Small intestine (tissue), 7 donors: ENCODE measurements at regions not wholly inside any gene's neighbourhood (a gene's known extent, or its start where the extent isn't known, plus 50 kb on each side); places are given as distances from the start of the nearest gene placed in this dataset.

Experiments
- DNase-seq, 2 donors: peaks; one replicate each; pipeline versions ENCODE4 v3.0.0 to v3.0.0-alpha.2; 2013
- FAIRE-seq: peaks from 2 replicates; lab custom pipeline; 2012; peaks lifted over from hg19 to GRCh38; lab: Jason Lieb, UNC
- H3K27ac ChIP-seq, 3 donors: one replicate each; pipeline ENCODE4 v1.5.1; 2013; ENCODE audit warnings: low read length in 2 of 3, mild to moderate bottlenecking in 2 of 3, control low read depth in 1 of 3, inconsistent platforms in 1 of 3, low read depth in 1 of 3, moderate library complexity in 1 of 3
- H3K27me3 ChIP-seq, 3 donors: one replicate each; pipeline ENCODE4 v1.6.1; 2013; ENCODE audit warnings: low read length in 3 of 3, inconsistent platforms in 1 of 3; ENCODE audit not compliant: control insufficient read depth in 3 of 3, insufficient read depth in 3 of 3
- H3K36me3 ChIP-seq, 3 donors: one replicate each; pipeline ENCODE4 v1.6.1; 2013; ENCODE audit warnings: low read length in 3 of 3, inconsistent platforms in 1 of 3, low read depth in 1 of 3, mild to moderate bottlenecking in 1 of 3, moderate library complexity in 1 of 3; ENCODE audit not compliant: control insufficient read depth in 3 of 3, insufficient read depth in 2 of 3
- H3K4me1 ChIP-seq, 3 donors: one replicate each; pipeline ENCODE4 v1.6.1; 2013; ENCODE audit warnings: low read length in 2 of 3, inconsistent platforms in 1 of 3, low read depth in 1 of 3, mild to moderate bottlenecking in 1 of 3, moderate library complexity in 1 of 3; ENCODE audit not compliant: control insufficient read depth in 3 of 3, insufficient read depth in 2 of 3
- H3K4me3 ChIP-seq, 3 donors: one replicate each; pipeline ENCODE4 v1.5.1; 2013; ENCODE audit warnings: low read length in 3 of 3, control low read depth in 1 of 3, inconsistent platforms in 1 of 3, low read depth in 1 of 3, mild to moderate bottlenecking in 1 of 3, moderate library complexity in 1 of 3
- H3K9me3 ChIP-seq, 2 donors: one replicate each; pipeline ENCODE4 v1.6.1; 2013; ENCODE audit warnings: low read depth in 1 of 2, low read length in 1 of 2; ENCODE audit not compliant: control insufficient read depth in 2 of 2, insufficient read depth in 1 of 2
- WGBS, 3 donors: extraction: QIAGEN DNeasy Blood & Tissue Kit; methylation state at CpG; one replicate each; pipeline ENCODE4 v1.1.7; 2013; 5-methylcytosine and 5-hydroxymethylcytosine counted together
- donor health status: healthy with polysubstance abuse.
- donor health status: control.
- donor health status: control.
- donor health status: Bipolar disorder and iron deficiency.
- donor health status: healthy.

- no peaks in the 10 kb centered on the region for H3K27me3 ChIP-seq
- no peak overlapping the region for H3K27ac ChIP-seq
- FAIRE-seq (no peak), DNase-seq (peak; percentile 14 to 42)
- no peaks in the 10 kb centered on the region for H3K36me3 ChIP-seq
- H3K4me3 ChIP-seq, result no peak overlapping the region
- H3K9me3 ChIP-seq, result peaks cover 0 to 3% of the 10 kb centered on the region in 2 donors
- H3K4me1 ChIP-seq, result no peaks in the 10 kb centered on the region
- WGBS, 3 donors, result 43 to 54% (median 53%) methylated on average over 14 of the region's 14 CpGs
Measured at GRCh38 chr20:57048027-57048869, 218.2 kb downstream of the BMP7 start.

- no peak for FAIRE-seq
- no peak overlapping the region for H3K4me3 ChIP-seq
- H3K4me1 ChIP-seq, result no peaks in the 10 kb centered on the region
- H3K27me3 ChIP-seq, result no peaks in the 10 kb centered on the region
- H3K9me3 ChIP-seq, result peaks cover 0 to 6% of the 10 kb centered on the region in 2 donors
- H3K36me3 ChIP-seq, result no peaks in the 10 kb centered on the region
- DNase-seq, result no peak
- WGBS, 3 donors, result 86 to 90% (median 87%) methylated on average over 10 of the region's 10 CpGs
- no peak overlapping the region for H3K27ac ChIP-seq
Measured at GRCh38 chr20:57049296-57049695, 217.1 kb downstream of the BMP7 start.

- peak; percentile 28 to 46 for DNase-seq
- 24 to 67% (median 36%) methylated on average over 4 of the region's 4 CpGs for WGBS, 3 donors
- no peak overlapping the region for H3K4me3 ChIP-seq
- H3K9me3 ChIP-seq, result peaks cover 0 to 6% of the 10 kb centered on the region in 2 donors
- H3K36me3 ChIP-seq, result no peaks in the 10 kb centered on the region
- no peaks in the 10 kb centered on the region for H3K4me1 ChIP-seq
- H3K27ac ChIP-seq, result no peak overlapping the region
- no peaks in the 10 kb centered on the region for H3K27me3 ChIP-seq
- FAIRE-seq, result no peak
Measured at GRCh38 chr20:57051096-57051495, 215.3 kb downstream of the BMP7 start.

DNA sequence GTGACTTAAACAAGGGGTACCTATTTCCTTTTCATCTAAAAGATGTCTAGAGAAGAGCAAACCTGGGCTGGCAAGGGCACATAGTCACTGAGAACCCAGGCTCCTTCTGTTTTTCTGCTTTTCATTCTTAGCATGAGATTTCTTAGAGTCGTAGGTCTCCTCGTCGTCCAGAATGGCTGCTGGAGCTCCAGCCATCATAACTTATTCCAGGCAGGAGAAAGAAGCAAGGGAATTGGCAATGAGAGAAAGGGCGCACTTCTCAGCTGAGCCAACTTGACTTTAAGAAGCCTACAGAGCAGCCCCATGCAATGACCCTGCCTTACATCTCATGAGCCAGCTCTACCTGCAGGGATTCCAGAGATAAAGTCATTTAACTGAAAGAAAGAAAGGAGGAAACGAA is 213.4 kb downstream of the BMP7 start:
- no peak overlapping the region for H3K27ac ChIP-seq
- no peak for DNase-seq
- no peaks in the 10 kb centered on the region for H3K27me3 ChIP-seq
- no peaks in the 10 kb centered on the region for H3K36me3 ChIP-seq
- FAIRE-seq, result no peak
- WGBS, 3 donors, result 86 to 91% (median 90%) methylated on average over 5 of the region's 5 CpGs
- no peak overlapping the region for H3K4me3 ChIP-seq
- no peaks in the 10 kb centered on the region for H3K4me1 ChIP-seq
- peaks cover 0 to 6% of the 10 kb centered on the region in 2 donors for H3K9me3 ChIP-seq

- Histone ChIP-seq H3K4me3 (no peak overlapping the region), H3K27me3 (no peaks in the 10 kb centered on the region), H3K9me3 (peaks cover 0 to 6% of the 10 kb centered on the region in 2 donors), H3K27ac (no peak overlapping the region), H3K36me3 (no peaks in the 10 kb centered on the region), H3K4me1 (no peaks in the 10 kb centered on the region)
- DNase-seq (no peak), FAIRE-seq (no peak)
- 80 to 86% (median 85%) methylated on average over 22 of the region's 22 CpGs for WGBS, 3 donors
Measured at GRCh38 chr20:57053793-57054552, 212.5 kb downstream of the BMP7 start.

GRCh38 chr20:57055345-57055744 is 211.1 kb downstream of the BMP7 start:
- Histone ChIP-seq H3K27ac (no peak overlapping the region), H3K36me3 (no peaks in the 10 kb centered on the region), H3K4me1 (no peaks in the 10 kb centered on the region), H3K4me3 (no peak overlapping the region), H3K27me3 (no peaks in the 10 kb centered on the region), H3K9me3 (peaks cover 0 to 6% of the 10 kb centered on the region in 2 donors)
- FAIRE-seq, result no peak
- DNase-seq, result no peak
- 75 to 76% (median 76%) methylated on average over 9 of the region's 9 CpGs for WGBS, 3 donors

DNA sequence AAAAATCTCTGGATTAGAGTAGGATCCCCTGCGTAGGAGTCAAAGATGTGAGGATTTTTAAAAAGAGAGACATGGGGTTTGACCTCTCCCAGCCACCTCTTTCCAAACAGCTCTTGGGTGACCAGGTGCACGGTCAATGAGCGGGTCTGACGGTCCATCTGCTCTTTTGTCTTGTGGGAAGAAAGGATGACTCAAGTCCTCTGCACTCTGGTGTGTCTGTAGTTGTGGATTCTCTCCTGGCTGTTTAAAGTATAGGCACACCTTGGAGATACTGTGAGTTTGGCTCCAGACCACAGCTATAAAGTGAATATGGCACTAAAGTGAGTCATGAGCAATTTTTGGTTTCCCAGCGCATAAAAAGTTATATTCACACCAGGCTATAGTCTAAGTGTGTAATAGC is 209.8 kb downstream of the BMP7 start:
- Histone ChIP-seq H3K36me3 (no peaks in the 10 kb centered on the region), H3K9me3 (peaks cover 0 to 6% of the 10 kb centered on the region in 2 donors), H3K27ac (no peak overlapping the region), H3K4me1 (no peaks in the 10 kb centered on the region), H3K27me3 (peaks cover 0 to 4% (median 2%) of the 10 kb centered on the region in 3 donors), H3K4me3 (no peak overlapping the region)
- FAIRE-seq (no peak), DNase-seq (no peak)
- 83 to 89% (median 87%) methylated on average over 5 of the region's 5 CpGs for WGBS, 3 donors

DNA sequence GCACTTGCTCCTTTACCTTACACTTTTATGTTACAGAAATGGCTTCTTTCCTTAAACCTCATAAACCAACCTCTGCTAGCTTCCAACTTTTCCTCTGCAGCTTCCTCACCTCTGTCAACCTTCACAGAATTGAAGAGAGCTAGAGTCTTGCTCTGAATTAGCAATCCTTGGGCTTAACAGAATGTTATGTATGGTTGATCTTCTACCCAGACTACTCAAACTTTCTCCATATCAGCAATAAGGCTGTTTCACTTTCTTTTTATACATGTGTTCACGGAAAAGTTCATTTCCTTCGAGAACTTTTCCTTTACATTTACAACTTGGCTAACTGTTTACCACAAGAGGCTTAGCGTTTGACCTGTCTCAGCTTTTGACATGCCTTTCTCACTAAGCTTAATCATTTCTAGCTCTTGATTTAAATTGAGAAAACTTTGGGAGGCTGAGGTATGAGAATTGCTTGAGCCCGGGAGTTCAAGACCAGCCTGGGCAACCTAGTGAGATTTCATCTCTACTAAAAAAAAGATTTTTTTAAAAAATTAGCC is 207.3 kb downstream of the BMP7 start:
- no peak overlapping the region for H3K4me3 ChIP-seq
- H3K36me3 ChIP-seq, result no peaks in the 10 kb centered on the region
- WGBS, 3 donors, result 27 to 42% (median 29%) methylated on average over 4 of the region's 4 CpGs
- H3K27ac ChIP-seq, result no peak overlapping the region
- no peaks in the 10 kb centered on the region for H3K9me3 ChIP-seq
- no peak for DNase-seq
- no peaks in the 10 kb centered on the region for H3K4me1 ChIP-seq
- FAIRE-seq, result no peak
- peaks cover 0 to 4% (median 2%) of the 10 kb centered on the region in 3 donors for H3K27me3 ChIP-seq
